Liver (tissue), 8 donors: ENCODE measurements at regions not wholly inside any gene's neighbourhood (a gene's known extent, or its start where the extent isn't known, plus 50 kb on each side); places are given as distances from the start of the nearest gene placed in this dataset.

ENCODE experiments used
- DNase-seq: peaks from one replicate; pipeline ENCODE4 v3.0.0-alpha.2; 2017; ENCODE audit warnings: low spot score
- H3K27ac ChIP-seq, 2 donors: one replicate each; pipeline ENCODE4 v1.7.0; 2013; ENCODE audit warnings: inconsistent platforms in 2 of 2, low read length in 2 of 2, control low read depth in 1 of 2, low read depth in 1 of 2, mild to moderate bottlenecking in 1 of 2
- H3K27me3 ChIP-seq, 4 donors: one replicate each; pipeline versions ENCODE4 v1.6.1 to v1.7.0; 2013; ENCODE audit warnings: low read length in 3 of 4, inconsistent platforms in 1 of 4, mild to moderate bottlenecking in 1 of 4, moderate library complexity in 1 of 4; ENCODE audit not compliant: control insufficient read depth in 4 of 4, insufficient read depth in 4 of 4
- H3K36me3 ChIP-seq, 4 donors: one replicate each; pipeline versions ENCODE4 v1.6.1 to v1.7.0; 2013; ENCODE audit warnings: low read length in 3 of 4, mild to moderate bottlenecking in 3 of 4, low read depth in 1 of 4, moderate library complexity in 1 of 4; ENCODE audit not compliant: control insufficient read depth in 4 of 4, insufficient read depth in 3 of 4
- H3K4me1 ChIP-seq, 4 donors: one replicate each; pipeline versions ENCODE4 v1.6.1 to v1.7.0; 2013; ENCODE audit warnings: low read length in 3 of 4, mild to moderate bottlenecking in 3 of 4, moderate library complexity in 1 of 4; ENCODE audit not compliant: control insufficient read depth in 4 of 4, insufficient read depth in 4 of 4
- H3K4me3 ChIP-seq, 3 donors: one replicate each; pipeline versions ENCODE4 v1.6.1 to v1.7.0; 2013; ENCODE audit warnings: low read length in 3 of 3, control low read depth in 1 of 3, low read depth in 1 of 3, mild to moderate bottlenecking in 1 of 3
- H3K9ac ChIP-seq, 2 donors: one replicate each; pipeline ENCODE4 v1.7.0; 2013; ENCODE audit warnings: low read length in 2 of 2, mild to moderate bottlenecking in 2 of 2, moderate library complexity in 2 of 2, control low read depth in 1 of 2, low read depth in 1 of 2
- H3K9me3 ChIP-seq, 4 donors: one replicate each; pipeline versions ENCODE4 v1.6.1 to v1.7.0; 2013; ENCODE audit warnings: low read length in 3 of 4; ENCODE audit not compliant: control insufficient read depth in 4 of 4
- EGR1 ChIP-seq, 2 donors: IDR thresholded peaks; 2 replicates each; pipeline ENCODE4 v1.6.1; 2016 to 2018; ENCODE audit warnings: antibody characterized with exemption in 2 of 2, low read depth in 2 of 2
- FOXA1 ChIP-seq: IDR thresholded peaks from 2 replicates; pipeline ENCODE4 v1.6.1; 2016; ENCODE audit warnings: antibody characterized with exemption
- FOXA2 ChIP-seq: IDR thresholded peaks from 2 replicates; pipeline ENCODE4 v1.6.1; 2016; ENCODE audit warnings: antibody characterized with exemption
- GABPA ChIP-seq, 2 donors: IDR thresholded peaks in 1 of 2; conservative IDR thresholded peaks in 1 of 2; 2 replicates each; pipeline ENCODE4 v1.6.1; 2016; ENCODE audit warnings: antibody characterized with exemption in 2 of 2, mild to moderate bottlenecking in 1 of 2, moderate library complexity in 1 of 2
- HNF4A ChIP-seq, 2 donors: conservative IDR thresholded peaks; 2 replicates each; pipeline ENCODE4 v1.6.1; 2016; ENCODE audit warnings: antibody characterized with exemption in 2 of 2, mild to moderate bottlenecking in 2 of 2
- HNF4G ChIP-seq: IDR thresholded peaks from 2 replicates; pipeline ENCODE4 v1.6.1; 2016; ENCODE audit warnings: antibody characterized with exemption
- JUND ChIP-seq, 2 donors: IDR thresholded peaks; 2 replicates each; pipeline ENCODE4 v1.6.1; 2016; ENCODE audit warnings: antibody characterized with exemption in 2 of 2
- NR2F2 ChIP-seq: IDR thresholded peaks from 2 replicates; pipeline ENCODE4 v1.6.1; 2016; ENCODE audit warnings: antibody characterized with exemption
- RAD21 ChIP-seq, 2 donors: IDR thresholded peaks; 2 replicates each; pipeline ENCODE4 v1.6.1; 2016; ENCODE audit warnings: antibody characterized with exemption in 2 of 2, mild to moderate bottlenecking in 2 of 2
- RXRA ChIP-seq, 2 donors: IDR thresholded peaks; 2 replicates each; pipeline ENCODE4 v1.6.1; 2017 to 2018; ENCODE audit warnings: antibody characterized with exemption in 2 of 2, mild to moderate bottlenecking in 1 of 2
- SP1 ChIP-seq: IDR thresholded peaks from 2 replicates; pipeline ENCODE4 v1.6.1; 2018; ENCODE audit warnings: antibody characterized with exemption, mild to moderate bottlenecking
- TAF1 ChIP-seq: conservative IDR thresholded peaks from 2 replicates; pipeline ENCODE4 v1.6.1; 2016; ENCODE audit warnings: antibody characterized with exemption, mild to moderate bottlenecking
- YY1 ChIP-seq: IDR thresholded peaks from 2 replicates; pipeline ENCODE4 v1.6.1; 2016; ENCODE audit warnings: antibody characterized with exemption, mild to moderate bottlenecking
- WGBS: extraction: QIAGEN DNeasy Blood & Tissue Kit; methylation state at CpG from one replicate; pipeline ENCODE4 v1.1.7; 2013; 5-methylcytosine and 5-hydroxymethylcytosine counted together
- TF ChIP-seq, protein P1 (sequence below): IDR thresholded peaks from 2 replicates; pipeline ENCODE4 v1.6.1; 2016; ENCODE audit warnings: antibody characterized with exemption
- TF ChIP-seq, protein P2 (sequence below): IDR thresholded peaks from 2 replicates; pipeline ENCODE4 v1.6.1; 2016; ENCODE audit warnings: antibody characterized with exemption, mild to moderate bottlenecking
- TF ChIP-seq, protein P3 (sequence below): IDR thresholded peaks from 2 replicates; pipeline ENCODE4 v1.6.1; 2016; ENCODE audit warnings: antibody characterized with exemption
- TF ChIP-seq, protein P4 (sequence below): IDR thresholded peaks from 2 replicates; pipeline ENCODE4 v1.6.1; 2016; ENCODE audit warnings: antibody characterized with exemption
- TF ChIP-seq, protein P5 (sequence below): fragments of 150-350 bp; IDR thresholded peaks from 2 replicates; pipeline ENCODE4 v1.5.1; 2017; ENCODE audit warnings: improper control_type of control experiment, low read depth, low read length; ENCODE audit not compliant: missing input control
- donor health status: healthy.
- donor health status: healthy.
- donor health status: healthy.
- donor health status: healthy.
- donor health status: healthy.

DNA sequence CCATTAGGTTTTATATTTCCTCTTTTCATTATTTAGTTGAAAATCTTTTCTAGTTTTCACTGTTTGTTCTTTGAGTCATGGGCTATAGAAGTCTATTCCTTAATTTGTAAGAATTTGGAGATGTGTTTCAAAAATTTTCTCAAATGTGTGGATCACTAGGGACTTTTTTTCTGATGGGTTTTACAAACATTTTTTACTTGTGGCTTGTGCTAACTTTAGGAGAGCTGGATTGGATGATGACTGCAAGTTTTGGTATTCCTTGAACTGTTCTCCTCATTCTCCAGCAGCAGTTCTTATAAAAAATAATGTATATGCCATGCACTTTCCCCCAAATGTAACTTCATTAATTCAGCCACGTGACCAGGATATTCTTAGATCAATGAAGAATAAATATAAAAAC lies 94.7 kb upstream of the CWC22 start:
- H3K9me3 ChIP-seq = no peaks in the 10 kb centered on the region
- no peak overlapping the region for H3K4me3 ChIP-seq
- no peak overlapping the region for H3K9ac ChIP-seq
- 46% methylated on average over 1 of the region's 1 CpG for WGBS
- no peak for DNase-seq
- H3K4me1 ChIP-seq = no peaks in the 10 kb centered on the region
- H3K27me3 ChIP-seq = no peaks in the 10 kb centered on the region
- H3K27ac ChIP-seq = no peak overlapping the region
- H3K36me3 ChIP-seq = no peaks in the 10 kb centered on the region
- no peak for TF ChIP-seq FOXA1
- TF ChIP-seq SP1 = no peak
- TF ChIP-seq RXRA (IDR thresholded peaks at IDR 0.05) = no peak
- TF ChIP-seq, protein P1, sequence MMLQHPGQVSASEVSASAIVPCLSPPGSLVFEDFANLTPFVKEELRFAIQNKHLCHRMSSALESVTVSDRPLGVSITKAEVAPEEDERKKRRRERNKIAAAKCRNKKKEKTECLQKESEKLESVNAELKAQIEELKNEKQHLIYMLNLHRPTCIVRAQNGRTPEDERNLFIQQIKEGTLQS = no peak
- TF ChIP-seq EGR1 (IDR thresholded peaks at IDR 0.05; ENCODE audit: low read depth in 2 of 2) = no peak
- no peak for TF ChIP-seq GABPA (IDR thresholded peaks at IDR 0.05 in 1 of 2, conservative IDR thresholded peaks at IDR 0.05 in 1 of 2)
- no peak for TF ChIP-seq HNF4G
- no peak for TF ChIP-seq RAD21 (IDR thresholded peaks at IDR 0.05)
- no peak for TF ChIP-seq JUND (IDR thresholded peaks at IDR 0.05)
- TF ChIP-seq NR2F2 = no peak
- TF ChIP-seq, protein P2, sequence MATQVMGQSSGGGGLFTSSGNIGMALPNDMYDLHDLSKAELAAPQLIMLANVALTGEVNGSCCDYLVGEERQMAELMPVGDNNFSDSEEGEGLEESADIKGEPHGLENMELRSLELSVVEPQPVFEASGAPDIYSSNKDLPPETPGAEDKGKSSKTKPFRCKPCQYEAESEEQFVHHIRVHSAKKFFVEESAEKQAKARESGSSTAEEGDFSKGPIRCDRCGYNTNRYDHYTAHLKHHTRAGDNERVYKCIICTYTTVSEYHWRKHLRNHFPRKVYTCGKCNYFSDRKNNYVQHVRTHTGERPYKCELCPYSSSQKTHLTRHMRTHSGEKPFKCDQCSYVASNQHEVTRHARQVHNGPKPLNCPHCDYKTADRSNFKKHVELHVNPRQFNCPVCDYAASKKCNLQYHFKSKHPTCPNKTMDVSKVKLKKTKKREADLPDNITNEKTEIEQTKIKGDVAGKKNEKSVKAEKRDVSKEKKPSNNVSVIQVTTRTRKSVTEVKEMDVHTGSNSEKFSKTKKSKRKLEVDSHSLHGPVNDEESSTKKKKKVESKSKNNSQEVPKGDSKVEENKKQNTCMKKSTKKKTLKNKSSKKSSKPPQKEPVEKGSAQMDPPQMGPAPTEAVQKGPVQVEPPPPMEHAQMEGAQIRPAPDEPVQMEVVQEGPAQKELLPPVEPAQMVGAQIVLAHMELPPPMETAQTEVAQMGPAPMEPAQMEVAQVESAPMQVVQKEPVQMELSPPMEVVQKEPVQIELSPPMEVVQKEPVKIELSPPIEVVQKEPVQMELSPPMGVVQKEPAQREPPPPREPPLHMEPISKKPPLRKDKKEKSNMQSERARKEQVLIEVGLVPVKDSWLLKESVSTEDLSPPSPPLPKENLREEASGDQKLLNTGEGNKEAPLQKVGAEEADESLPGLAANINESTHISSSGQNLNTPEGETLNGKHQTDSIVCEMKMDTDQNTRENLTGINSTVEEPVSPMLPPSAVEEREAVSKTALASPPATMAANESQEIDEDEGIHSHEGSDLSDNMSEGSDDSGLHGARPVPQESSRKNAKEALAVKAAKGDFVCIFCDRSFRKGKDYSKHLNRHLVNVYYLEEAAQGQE = no peak
- no peak for TF ChIP-seq HNF4A (conservative IDR thresholded peaks at IDR 0.05)
- TF ChIP-seq, protein P3, sequence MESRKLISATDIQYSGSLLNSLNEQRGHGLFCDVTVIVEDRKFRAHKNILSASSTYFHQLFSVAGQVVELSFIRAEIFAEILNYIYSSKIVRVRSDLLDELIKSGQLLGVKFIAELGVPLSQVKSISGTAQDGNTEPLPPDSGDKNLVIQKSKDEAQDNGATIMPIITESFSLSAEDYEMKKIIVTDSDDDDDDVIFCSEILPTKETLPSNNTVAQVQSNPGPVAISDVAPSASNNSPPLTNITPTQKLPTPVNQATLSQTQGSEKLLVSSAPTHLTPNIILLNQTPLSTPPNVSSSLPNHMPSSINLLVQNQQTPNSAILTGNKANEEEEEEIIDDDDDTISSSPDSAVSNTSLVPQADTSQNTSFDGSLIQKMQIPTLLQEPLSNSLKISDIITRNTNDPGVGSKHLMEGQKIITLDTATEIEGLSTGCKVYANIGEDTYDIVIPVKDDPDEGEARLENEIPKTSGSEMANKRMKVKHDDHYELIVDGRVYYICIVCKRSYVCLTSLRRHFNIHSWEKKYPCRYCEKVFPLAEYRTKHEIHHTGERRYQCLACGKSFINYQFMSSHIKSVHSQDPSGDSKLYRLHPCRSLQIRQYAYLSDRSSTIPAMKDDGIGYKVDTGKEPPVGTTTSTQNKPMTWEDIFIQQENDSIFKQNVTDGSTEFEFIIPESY = no peak
- TF ChIP-seq, protein P4, sequence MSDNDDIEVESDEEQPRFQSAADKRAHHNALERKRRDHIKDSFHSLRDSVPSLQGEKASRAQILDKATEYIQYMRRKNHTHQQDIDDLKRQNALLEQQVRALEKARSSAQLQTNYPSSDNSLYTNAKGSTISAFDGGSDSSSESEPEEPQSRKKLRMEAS = no peak
- TF ChIP-seq, protein P5, sequence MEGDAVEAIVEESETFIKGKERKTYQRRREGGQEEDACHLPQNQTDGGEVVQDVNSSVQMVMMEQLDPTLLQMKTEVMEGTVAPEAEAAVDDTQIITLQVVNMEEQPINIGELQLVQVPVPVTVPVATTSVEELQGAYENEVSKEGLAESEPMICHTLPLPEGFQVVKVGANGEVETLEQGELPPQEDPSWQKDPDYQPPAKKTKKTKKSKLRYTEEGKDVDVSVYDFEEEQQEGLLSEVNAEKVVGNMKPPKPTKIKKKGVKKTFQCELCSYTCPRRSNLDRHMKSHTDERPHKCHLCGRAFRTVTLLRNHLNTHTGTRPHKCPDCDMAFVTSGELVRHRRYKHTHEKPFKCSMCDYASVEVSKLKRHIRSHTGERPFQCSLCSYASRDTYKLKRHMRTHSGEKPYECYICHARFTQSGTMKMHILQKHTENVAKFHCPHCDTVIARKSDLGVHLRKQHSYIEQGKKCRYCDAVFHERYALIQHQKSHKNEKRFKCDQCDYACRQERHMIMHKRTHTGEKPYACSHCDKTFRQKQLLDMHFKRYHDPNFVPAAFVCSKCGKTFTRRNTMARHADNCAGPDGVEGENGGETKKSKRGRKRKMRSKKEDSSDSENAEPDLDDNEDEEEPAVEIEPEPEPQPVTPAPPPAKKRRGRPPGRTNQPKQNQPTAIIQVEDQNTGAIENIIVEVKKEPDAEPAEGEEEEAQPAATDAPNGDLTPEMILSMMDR = no peak
- TF ChIP-seq TAF1 = no peak
- no peak for TF ChIP-seq FOXA2
- TF ChIP-seq YY1 = no peak

DNA sequence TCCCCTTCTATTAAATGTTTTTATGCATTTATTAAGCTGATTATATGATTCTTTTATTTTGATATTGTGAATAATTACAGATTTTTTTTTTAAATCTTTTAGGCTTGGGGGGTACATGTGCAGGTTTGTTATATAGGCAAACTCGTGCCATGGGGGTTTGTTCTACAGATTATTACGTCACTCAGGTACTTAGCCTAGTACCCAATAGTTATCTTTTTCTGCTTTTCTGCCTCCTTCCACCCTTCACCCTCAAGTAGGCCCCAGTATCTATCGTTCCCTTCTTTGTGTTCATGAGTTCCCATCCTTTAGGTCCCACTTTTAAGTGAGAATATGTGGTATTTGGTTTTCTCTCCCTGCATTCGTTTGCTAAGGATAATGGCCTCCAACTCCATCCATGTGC lies 92.2 kb upstream of the CWC22 start:
- H3K4me1 ChIP-seq = no peaks in the 10 kb centered on the region
- H3K9me3 ChIP-seq = no peaks in the 10 kb centered on the region
- H3K4me3 ChIP-seq = no peak overlapping the region
- H3K27ac ChIP-seq = no peak overlapping the region
- no peaks in the 10 kb centered on the region for H3K36me3 ChIP-seq
- WGBS = 77% methylated on average over 4 of the region's 4 CpGs
- no peak for DNase-seq
- H3K9ac ChIP-seq = no peak overlapping the region
- H3K27me3 ChIP-seq = no peaks in the 10 kb centered on the region
- TF ChIP-seq, protein P2 = no peak
- TF ChIP-seq FOXA1 (no peak), EGR1 (IDR thresholded peaks at IDR 0.05; ENCODE audit: low read depth in 2 of 2) (no peak), FOXA2 (no peak), GABPA (IDR thresholded peaks at IDR 0.05 in 1 of 2, conservative IDR thresholded peaks at IDR 0.05 in 1 of 2) (no peak), SP1 (no peak), HNF4G (no peak), TAF1 (no peak), RAD21 (IDR thresholded peaks at IDR 0.05) (no peak), HNF4A (conservative IDR thresholded peaks at IDR 0.05) (no peak), RXRA (IDR thresholded peaks at IDR 0.05) (no peak)
- TF ChIP-seq, protein P1 = no peak
- TF ChIP-seq, protein P4 = no peak
